SU-DHL-6 (cell line): ENCODE measurements at regions not wholly inside any gene's neighbourhood (a gene's known extent, or its start where the extent isn't known, plus 50 kb on each side); places are given as distances from the start of the nearest gene placed in this dataset.

Experiments
- CTCF ChIP-seq: fragments of 200-600 bp; sonication (generic); IDR thresholded peaks from one replicate; pipeline ENCODE4 v1.5.1; 2017; ENCODE audit warnings: antibody characterized with exemption, mild to moderate bottlenecking, low read length, moderate library complexity; ENCODE audit not compliant: insufficient read depth, poor library complexity, severe bottlenecking
- EZH2phosphoT487 ChIP-seq: fragments of 200-600 bp; sonication (generic), shearing (Covaris generic); conservative IDR thresholded peaks from 2 replicates; pipeline ENCODE4 v1.6.1; 2018; ENCODE audit warnings: mild to moderate bottlenecking, antibody characterized with exemption, low read length, moderate library complexity, mixed read lengths

- TF ChIP-seq EZH2phosphoT487: no peak
- TF ChIP-seq CTCF: no peak
Observed at GRCh38 chr17:53270936-53271335, 551.8 kb upstream of the KIF2B start.
